PC-3 (cell line): ENCODE measurements at regions not wholly inside any gene's neighbourhood (a gene's known extent, or its start where the extent isn't known, plus 50 kb on each side); places are given as distances from the start of the nearest gene placed in this dataset.

Experiments
- CTCF ChIP-seq: fragments of 300-600 bp; sonication (generic); conservative IDR thresholded peaks from 2 replicates; pipeline ENCODE4 v1.5.1; 2017; ENCODE audit warnings: antibody characterized with exemption, low read depth, mild to moderate bottlenecking, low read length
- EZH2 ChIP-seq: fragments of 300-600 bp; sonication (generic); IDR thresholded peaks from one replicate; pipeline ENCODE4 v1.6.1; 2017; ENCODE audit warnings: antibody characterized with exemption, mild to moderate bottlenecking, low read length; ENCODE audit not compliant: unreplicated experiment

GRCh38 chr10:87603196-87603595 lies 56.5 kb upstream of the PAPSS2 start:
- TF ChIP-seq CTCF (no peak), EZH2 (no peak)
